ENCODE measurements at regions not wholly inside any gene's neighbourhood (a gene's known extent, or its start where the extent isn't known, plus 50 kb on each side); places are given as distances from the start of the nearest gene placed in this dataset.

DNA sequence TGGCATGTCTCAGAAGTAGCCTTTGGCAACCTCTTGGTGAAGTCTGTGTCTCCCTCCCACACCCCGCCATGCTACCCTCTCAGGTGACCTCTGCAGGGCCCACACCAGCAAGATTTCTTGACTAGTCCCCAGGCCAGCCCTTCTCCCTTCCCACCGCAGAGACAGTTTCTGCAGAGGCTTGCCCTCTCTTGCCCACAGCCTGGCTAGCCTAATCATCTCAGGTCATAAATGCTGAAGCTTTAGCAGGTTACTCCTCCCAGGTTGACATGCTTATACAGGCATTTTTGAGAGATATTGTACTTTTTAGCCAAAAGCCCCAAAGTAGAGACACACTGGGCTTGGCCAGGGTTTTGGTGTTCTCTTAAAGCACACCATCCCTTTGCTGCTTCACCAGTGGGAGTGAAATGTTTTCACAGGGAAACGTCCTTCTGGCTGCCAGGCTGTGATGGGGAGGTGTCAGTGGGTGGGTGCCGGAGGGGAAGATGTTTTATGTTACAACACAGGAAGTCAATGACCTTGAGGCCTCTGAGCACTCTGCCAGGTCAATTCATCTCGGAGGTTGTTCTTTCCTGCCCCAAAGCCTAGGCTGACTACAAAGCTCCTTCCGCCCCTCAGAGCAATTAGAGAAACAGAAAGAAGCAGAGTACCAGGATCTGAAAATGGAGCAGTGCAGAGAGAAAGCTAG, 58.5 kb downstream of the STYXL2 start:
- TF ChIP-seq, protein P1, sequence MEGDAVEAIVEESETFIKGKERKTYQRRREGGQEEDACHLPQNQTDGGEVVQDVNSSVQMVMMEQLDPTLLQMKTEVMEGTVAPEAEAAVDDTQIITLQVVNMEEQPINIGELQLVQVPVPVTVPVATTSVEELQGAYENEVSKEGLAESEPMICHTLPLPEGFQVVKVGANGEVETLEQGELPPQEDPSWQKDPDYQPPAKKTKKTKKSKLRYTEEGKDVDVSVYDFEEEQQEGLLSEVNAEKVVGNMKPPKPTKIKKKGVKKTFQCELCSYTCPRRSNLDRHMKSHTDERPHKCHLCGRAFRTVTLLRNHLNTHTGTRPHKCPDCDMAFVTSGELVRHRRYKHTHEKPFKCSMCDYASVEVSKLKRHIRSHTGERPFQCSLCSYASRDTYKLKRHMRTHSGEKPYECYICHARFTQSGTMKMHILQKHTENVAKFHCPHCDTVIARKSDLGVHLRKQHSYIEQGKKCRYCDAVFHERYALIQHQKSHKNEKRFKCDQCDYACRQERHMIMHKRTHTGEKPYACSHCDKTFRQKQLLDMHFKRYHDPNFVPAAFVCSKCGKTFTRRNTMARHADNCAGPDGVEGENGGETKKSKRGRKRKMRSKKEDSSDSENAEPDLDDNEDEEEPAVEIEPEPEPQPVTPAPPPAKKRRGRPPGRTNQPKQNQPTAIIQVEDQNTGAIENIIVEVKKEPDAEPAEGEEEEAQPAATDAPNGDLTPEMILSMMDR (IDR thresholded peaks at IDR 0.05; ENCODE audit: control extremely low read depth in 1 of 3, insufficient read depth in 1 of 3, low read depth in 1 of 3, low read length in 3 of 3): no peak
- TF ChIP-seq SRF (IDR thresholded peaks at IDR 0.05; ENCODE audit: low read depth, low read length): no peak
- TF ChIP-seq SIN3A (conservative IDR thresholded peaks at IDR 0.05 in 1 of 2, IDR thresholded peaks at IDR 0.05 in 1 of 2; ENCODE audit: low read depth in 1 of 2, low read length in 2 of 2): no peak
- TF ChIP-seq, protein P2, sequence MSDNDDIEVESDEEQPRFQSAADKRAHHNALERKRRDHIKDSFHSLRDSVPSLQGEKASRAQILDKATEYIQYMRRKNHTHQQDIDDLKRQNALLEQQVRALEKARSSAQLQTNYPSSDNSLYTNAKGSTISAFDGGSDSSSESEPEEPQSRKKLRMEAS (IDR thresholded peaks at IDR 0.05): no peak
- TF ChIP-seq POLR2AphosphoS5 (IDR thresholded peaks at IDR 0.05; ENCODE audit: low read depth, low read length): no peak
- TF ChIP-seq TAF1 (IDR thresholded peaks at IDR 0.05; ENCODE audit: low read depth, low read length): no peak
- no peak for TF ChIP-seq CREB1 (IDR thresholded peaks at IDR 0.05)
- no peak for TF ChIP-seq EP300 (IDR thresholded peaks at IDR 0.05; ENCODE audit: borderline replicate concordance in 1 of 2, low read depth in 2 of 2, low read length in 2 of 2)

All from H1 (cell line).